SK-N-MC (cell line): ENCODE measurements at regions not wholly inside any gene's neighbourhood (a gene's known extent, or its start where the extent isn't known, plus 50 kb on each side); places are given as distances from the start of the nearest gene placed in this dataset.

Experiments
- EZH2 ChIP-seq: fragments of 200-600 bp; sonication (generic); IDR thresholded peaks from one replicate; pipeline ENCODE4 v1.6.1; 2017; ENCODE audit warnings: antibody characterized with exemption
- POLR2AphosphoS5 ChIP-seq: IDR thresholded peaks from 2 replicates; pipeline ENCODE4 v1.6.1; 2012; ENCODE audit warnings: mild to moderate bottlenecking, low read depth, low read length, borderline replicate concordance

GRCh38 chr15:39400002-39400401, 180.9 kb upstream of the THBS1 start:
- TF ChIP-seq POLR2AphosphoS5 = no peak
- TF ChIP-seq EZH2 = no peak
